Non-pigmented ciliary epithelial cell (primary cell): ENCODE measurements at regions not wholly inside any gene's neighbourhood (a gene's known extent, or its start where the extent isn't known, plus 50 kb on each side); places are given as distances from the start of the nearest gene placed in this dataset.
"Not testable (repeated sequence)": the region's sequence is repeated elsewhere in the genome, so short reads cannot be mapped to it uniquely, and the experiment has no call there.

Experiments used
- DNase-seq: peaks from one replicate; pipeline ENCODE4 v3.0.0-alpha.2; 2010; ENCODE audit warnings: low read depth

GRCh38 chr2:16186661-16187481, 246.5 kb downstream of the MYCN start:
- no peak for DNase-seq

- no peak for DNase-seq
Measured at GRCh38 chr2:16185801-16186272, 245.5 kb downstream of the MYCN start.

GRCh38 chr2:16184945-16185660, 244.8 kb downstream of the MYCN start:
- no peak for DNase-seq

- DNase-seq = no peak
Measured at GRCh38 chr2:16184341-16184890, 244.1 kb downstream of the MYCN start.

GRCh38 chr2:16183345-16183744, 243.0 kb downstream of the MYCN start:
- DNase-seq = no peak

- no peak for DNase-seq
Measured at GRCh38 chr2:16182841-16183240, 242.5 kb downstream of the MYCN start.

- DNase-seq = not testable (repeated sequence)
Measured at GRCh38 chr2:16182311-16182815, 242.0 kb downstream of the MYCN start.

GRCh38 chr2:16181741-16182090, 241.4 kb downstream of the MYCN start:
- no peak for DNase-seq

GRCh38 chr2:16181062-16181740, 240.9 kb downstream of the MYCN start:
- no peak for DNase-seq

- DNase-seq = no peak
Measured at GRCh38 chr2:16180631-16181030, 240.3 kb downstream of the MYCN start.

- DNase-seq = no peak
Measured at GRCh38 chr2:16179701-16180416, 239.5 kb downstream of the MYCN start.

GRCh38 chr2:16178551-16179130, 238.3 kb downstream of the MYCN start:
- DNase-seq = no peak

GRCh38 chr2:16177671-16178180, 237.4 kb downstream of the MYCN start:
- DNase-seq = no peak

GRCh38 chr2:16176971-16177480, 236.7 kb downstream of the MYCN start:
- DNase-seq = no peak

GRCh38 chr2:16175247-16175825, 235.0 kb downstream of the MYCN start:
- no peak for DNase-seq

- no peak for DNase-seq
Measured at GRCh38 chr2:16174693-16175045, 234.3 kb downstream of the MYCN start.

- DNase-seq = no peak
Measured at GRCh38 chr2:16173893-16174692, 233.7 kb downstream of the MYCN start.

GRCh38 chr2:16172324-16173175, 232.2 kb downstream of the MYCN start:
- no peak for DNase-seq

GRCh38 chr2:16171425-16171920, 231.1 kb downstream of the MYCN start:
- no peak for DNase-seq
